HL-60 (cell line): ENCODE measurements at regions not wholly inside any gene's neighbourhood (a gene's known extent, or its start where the extent isn't known, plus 50 kb on each side); places are given as distances from the start of the nearest gene placed in this dataset.

Experiments used
- DNase-seq, 2 experiments: peaks; one replicate each; pipeline ENCODE4 v3.0.0-alpha.2; 2010 to 2020; ENCODE audit warnings: low read depth in 1 of 2, low spot score in 1 of 2
- H3K27ac ChIP-seq: fragments of 250-450 bp; sonication (Bioruptor Pico); replicated peaks from 2 replicates; pipeline ENCODE4 v1.5.1; 2020; ENCODE audit warnings: mild to moderate bottlenecking, moderate library complexity
- H3K27me3 ChIP-seq: fragments of 250-450 bp; sonication (Bioruptor Pico); 2 replicates; pipeline ENCODE4 v1.5.1; 2021; ENCODE audit warnings: mild to moderate bottlenecking, moderate library complexity; ENCODE audit not compliant: insufficient read depth, poor library complexity, severe bottlenecking
- H3K4me3 ChIP-seq: replicated peaks from 2 replicates; pipeline ENCODE4 v1.5.1; 2011; ENCODE audit warnings: mild to moderate bottlenecking, control low read depth, low read length; ENCODE audit not compliant: insufficient read depth
- GABPA ChIP-seq: IDR thresholded peaks from 2 replicates; pipeline ENCODE4 v1.6.1; 2012; ENCODE audit warnings: low read depth
- POLR2AphosphoS5 ChIP-seq: IDR thresholded peaks from 2 replicates; pipeline ENCODE4 v1.6.1; 2012; ENCODE audit warnings: low read depth
- SPI1 ChIP-seq: IDR thresholded peaks from 2 replicates; pipeline ENCODE4 v1.6.1; 2012; ENCODE audit warnings: low read depth, mild to moderate bottlenecking, borderline replicate concordance
- TF ChIP-seq, protein P1 (sequence below): IDR thresholded peaks from 2 replicates; pipeline ENCODE4 v1.6.1; 2012; ENCODE audit warnings: low read depth; ENCODE audit not compliant: insufficient replicate concordance
- TF ChIP-seq, protein P2 (sequence below): IDR thresholded peaks from one replicate; pipeline ENCODE4 v1.5.1; 2011; ENCODE audit warnings: low read length, control low read depth, inconsistent platforms; ENCODE audit not compliant: insufficient read depth

DNA sequence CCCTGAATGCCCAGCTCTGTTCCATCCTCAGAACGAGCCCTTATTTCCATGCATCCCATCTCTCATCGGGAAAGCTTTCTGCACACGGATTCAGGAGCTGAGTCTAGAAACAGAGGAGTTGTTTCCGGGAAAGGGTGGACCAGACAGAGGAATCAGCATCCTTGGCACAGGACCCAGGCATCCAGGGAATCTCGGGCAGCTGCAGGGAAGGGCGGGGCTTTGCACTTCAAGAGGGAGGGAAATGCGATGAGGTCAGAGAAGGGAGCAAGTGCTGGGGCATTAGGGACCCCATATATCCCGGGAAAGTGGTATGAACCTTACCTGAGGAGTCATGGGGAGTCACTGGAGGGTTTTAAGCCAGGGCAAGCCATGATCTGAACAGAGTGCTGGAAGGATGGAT is 68.5 kb downstream of the NPTX2 start:
- peaks cover 4% of the 10 kb centered on the region for H3K27me3 ChIP-seq
- H3K4me3 ChIP-seq = no peak overlapping the region
- TF ChIP-seq, protein P1, sequence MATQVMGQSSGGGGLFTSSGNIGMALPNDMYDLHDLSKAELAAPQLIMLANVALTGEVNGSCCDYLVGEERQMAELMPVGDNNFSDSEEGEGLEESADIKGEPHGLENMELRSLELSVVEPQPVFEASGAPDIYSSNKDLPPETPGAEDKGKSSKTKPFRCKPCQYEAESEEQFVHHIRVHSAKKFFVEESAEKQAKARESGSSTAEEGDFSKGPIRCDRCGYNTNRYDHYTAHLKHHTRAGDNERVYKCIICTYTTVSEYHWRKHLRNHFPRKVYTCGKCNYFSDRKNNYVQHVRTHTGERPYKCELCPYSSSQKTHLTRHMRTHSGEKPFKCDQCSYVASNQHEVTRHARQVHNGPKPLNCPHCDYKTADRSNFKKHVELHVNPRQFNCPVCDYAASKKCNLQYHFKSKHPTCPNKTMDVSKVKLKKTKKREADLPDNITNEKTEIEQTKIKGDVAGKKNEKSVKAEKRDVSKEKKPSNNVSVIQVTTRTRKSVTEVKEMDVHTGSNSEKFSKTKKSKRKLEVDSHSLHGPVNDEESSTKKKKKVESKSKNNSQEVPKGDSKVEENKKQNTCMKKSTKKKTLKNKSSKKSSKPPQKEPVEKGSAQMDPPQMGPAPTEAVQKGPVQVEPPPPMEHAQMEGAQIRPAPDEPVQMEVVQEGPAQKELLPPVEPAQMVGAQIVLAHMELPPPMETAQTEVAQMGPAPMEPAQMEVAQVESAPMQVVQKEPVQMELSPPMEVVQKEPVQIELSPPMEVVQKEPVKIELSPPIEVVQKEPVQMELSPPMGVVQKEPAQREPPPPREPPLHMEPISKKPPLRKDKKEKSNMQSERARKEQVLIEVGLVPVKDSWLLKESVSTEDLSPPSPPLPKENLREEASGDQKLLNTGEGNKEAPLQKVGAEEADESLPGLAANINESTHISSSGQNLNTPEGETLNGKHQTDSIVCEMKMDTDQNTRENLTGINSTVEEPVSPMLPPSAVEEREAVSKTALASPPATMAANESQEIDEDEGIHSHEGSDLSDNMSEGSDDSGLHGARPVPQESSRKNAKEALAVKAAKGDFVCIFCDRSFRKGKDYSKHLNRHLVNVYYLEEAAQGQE = no peak
- TF ChIP-seq, protein P2, sequence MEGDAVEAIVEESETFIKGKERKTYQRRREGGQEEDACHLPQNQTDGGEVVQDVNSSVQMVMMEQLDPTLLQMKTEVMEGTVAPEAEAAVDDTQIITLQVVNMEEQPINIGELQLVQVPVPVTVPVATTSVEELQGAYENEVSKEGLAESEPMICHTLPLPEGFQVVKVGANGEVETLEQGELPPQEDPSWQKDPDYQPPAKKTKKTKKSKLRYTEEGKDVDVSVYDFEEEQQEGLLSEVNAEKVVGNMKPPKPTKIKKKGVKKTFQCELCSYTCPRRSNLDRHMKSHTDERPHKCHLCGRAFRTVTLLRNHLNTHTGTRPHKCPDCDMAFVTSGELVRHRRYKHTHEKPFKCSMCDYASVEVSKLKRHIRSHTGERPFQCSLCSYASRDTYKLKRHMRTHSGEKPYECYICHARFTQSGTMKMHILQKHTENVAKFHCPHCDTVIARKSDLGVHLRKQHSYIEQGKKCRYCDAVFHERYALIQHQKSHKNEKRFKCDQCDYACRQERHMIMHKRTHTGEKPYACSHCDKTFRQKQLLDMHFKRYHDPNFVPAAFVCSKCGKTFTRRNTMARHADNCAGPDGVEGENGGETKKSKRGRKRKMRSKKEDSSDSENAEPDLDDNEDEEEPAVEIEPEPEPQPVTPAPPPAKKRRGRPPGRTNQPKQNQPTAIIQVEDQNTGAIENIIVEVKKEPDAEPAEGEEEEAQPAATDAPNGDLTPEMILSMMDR = no peak
- no peak for TF ChIP-seq SPI1
- TF ChIP-seq POLR2AphosphoS5 = no peak
- no peak for TF ChIP-seq GABPA
- DNase-seq = no peak
- H3K27ac ChIP-seq = no peak overlapping the region

DNA sequence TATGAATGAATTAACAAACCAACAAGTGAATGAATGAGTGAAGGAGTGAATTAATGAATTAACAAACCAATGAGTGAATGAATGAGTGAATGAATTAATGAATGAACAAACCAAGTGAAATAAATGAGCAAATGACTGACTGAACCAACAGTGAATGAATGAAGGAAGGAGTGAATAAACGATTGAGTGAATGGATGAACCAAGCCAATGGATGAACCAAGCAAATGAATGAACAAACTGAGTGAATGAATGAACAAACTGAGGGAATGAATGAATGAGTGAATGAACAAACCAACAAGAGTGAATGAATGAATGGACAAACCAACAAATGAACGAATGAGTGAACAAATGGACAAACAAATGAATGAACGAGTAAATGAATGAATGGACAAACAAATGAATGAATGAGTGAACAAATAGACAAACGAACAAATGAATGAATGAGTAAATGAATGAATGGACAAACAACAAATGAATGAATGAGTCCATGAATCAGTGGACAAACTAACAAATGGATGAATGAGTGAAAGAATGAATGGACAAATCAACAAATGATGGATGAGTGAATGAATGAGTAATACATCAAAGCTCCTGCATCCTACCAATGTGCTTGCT is 69.5 kb downstream of the NPTX2 start:
- TF ChIP-seq POLR2AphosphoS5 (no peak), GABPA (no peak), SPI1 (no peak)
- TF ChIP-seq, protein P2 = no peak
- TF ChIP-seq, protein P1 = no peak
- DNase-seq = no peak
- Histone ChIP-seq H3K27me3 (peaks cover 4% of the 10 kb centered on the region), H3K27ac (no peak overlapping the region), H3K4me3 (no peak overlapping the region)

DNA sequence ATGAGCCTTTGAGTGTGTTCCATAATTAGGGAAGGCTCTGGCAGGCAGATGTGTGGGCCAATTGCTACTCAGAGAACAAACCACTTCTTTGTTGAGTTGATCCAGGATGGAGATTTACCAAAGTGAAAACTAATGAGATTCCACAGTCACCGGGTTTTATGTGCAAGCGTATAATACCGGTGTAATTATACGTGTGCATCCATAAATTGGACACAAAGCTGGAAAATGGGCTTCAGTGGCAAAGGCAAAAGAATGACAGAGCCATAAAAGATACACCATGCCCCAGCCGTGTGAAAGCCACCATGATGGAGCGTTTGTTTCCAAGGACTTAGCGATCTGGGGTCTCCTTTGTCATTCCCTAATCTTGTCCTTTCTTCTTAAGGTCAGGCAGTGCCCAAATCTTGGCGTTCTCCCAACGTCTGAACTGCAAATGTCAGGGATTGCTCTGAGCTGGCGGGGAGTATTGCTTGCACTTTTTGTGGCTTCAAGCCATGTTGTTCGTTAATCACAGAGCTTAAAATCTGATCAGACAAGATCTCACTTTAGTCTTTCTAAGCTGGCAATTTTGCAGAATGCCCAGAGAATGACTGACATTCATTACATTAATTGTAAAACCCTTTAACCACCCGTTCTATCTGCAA is 70.1 kb downstream of the NPTX2 start:
- Histone ChIP-seq H3K27me3 (peaks cover under 1% of the 10 kb centered on the region), H3K4me3 (no peak overlapping the region), H3K27ac (no peak overlapping the region)
- DNase-seq = no peak
- TF ChIP-seq POLR2AphosphoS5 (no peak), GABPA (no peak)
- TF ChIP-seq, protein P2 = no peak
- TF ChIP-seq, protein P1 = no peak
